Upper lobe of left lung (tissue), 4 donors: ENCODE measurements at regions not wholly inside any gene's neighbourhood (a gene's known extent, or its start where the extent isn't known, plus 50 kb on each side); places are given as distances from the start of the nearest gene placed in this dataset.

Experiments used
- EP300 ChIP-seq, 4 donors: sonication (generic); formaldehyde crosslinking; IDR thresholded peaks; one replicate each; pipeline ENCODE4 v1.5.1; 2017; ENCODE audit warnings: antibody characterized with exemption in 4 of 4, control low read depth in 2 of 4
- POLR2A ChIP-seq, 4 donors: fragments of 450-650 bp; IDR thresholded peaks; one replicate each; pipeline ENCODE4 v1.5.1; 2016 to 2017; ENCODE audit warnings: antibody characterized with exemption in 4 of 4, mild to moderate bottlenecking in 2 of 4
- POLR2AphosphoS5 ChIP-seq, 2 donors: sonication (generic); formaldehyde crosslinking; IDR thresholded peaks; one replicate each; pipeline ENCODE4 v1.5.1; 2017; ENCODE audit warnings: antibody characterized with exemption in 2 of 2
- TF ChIP-seq, protein P1 (sequence below), 6 experiments: fragments of 450-650 bp in 4 of 6; fragments of 200-600 bp in 2 of 6; sonication (generic) in 2 of 6; IDR thresholded peaks; one replicate each; pipeline ENCODE4 v1.5.1; 2016 to 2019; ENCODE audit warnings: antibody characterized with exemption in 6 of 6

DNA sequence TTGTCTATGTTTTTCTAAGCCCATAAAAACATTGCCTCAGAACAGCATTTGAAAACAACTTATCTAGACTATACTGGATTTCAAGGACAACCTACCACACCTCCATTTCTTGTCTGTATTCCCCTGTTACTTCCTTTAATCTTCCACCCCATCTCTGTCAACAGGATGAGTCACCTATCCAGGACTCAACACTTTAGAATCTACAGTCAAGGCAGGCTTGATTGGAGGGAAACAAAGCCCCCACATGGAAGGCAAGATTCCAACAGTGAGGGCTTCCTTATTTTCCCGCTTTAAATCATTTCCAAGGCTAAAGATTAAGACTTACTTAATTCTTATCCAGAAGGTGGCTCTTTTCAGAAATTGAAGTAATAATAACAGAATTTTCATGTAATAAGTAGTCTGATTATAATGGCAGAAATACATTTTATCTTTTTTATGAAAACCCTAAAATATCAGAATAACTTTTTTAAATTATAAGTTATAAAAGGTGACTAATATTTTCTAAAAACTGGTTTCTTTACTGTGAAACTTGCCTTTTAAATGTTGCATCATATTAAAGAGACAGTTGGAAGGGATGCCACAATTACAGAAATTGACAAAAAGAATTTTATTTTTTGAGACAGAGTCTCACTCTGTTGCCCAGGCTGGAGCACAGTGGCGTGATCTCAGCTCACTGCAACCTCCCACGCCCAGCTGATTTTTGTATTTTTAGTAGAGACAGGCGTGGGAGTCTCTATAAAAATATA, 138.7 kb upstream of the CCDC150 start:
- TF ChIP-seq, protein P1, sequence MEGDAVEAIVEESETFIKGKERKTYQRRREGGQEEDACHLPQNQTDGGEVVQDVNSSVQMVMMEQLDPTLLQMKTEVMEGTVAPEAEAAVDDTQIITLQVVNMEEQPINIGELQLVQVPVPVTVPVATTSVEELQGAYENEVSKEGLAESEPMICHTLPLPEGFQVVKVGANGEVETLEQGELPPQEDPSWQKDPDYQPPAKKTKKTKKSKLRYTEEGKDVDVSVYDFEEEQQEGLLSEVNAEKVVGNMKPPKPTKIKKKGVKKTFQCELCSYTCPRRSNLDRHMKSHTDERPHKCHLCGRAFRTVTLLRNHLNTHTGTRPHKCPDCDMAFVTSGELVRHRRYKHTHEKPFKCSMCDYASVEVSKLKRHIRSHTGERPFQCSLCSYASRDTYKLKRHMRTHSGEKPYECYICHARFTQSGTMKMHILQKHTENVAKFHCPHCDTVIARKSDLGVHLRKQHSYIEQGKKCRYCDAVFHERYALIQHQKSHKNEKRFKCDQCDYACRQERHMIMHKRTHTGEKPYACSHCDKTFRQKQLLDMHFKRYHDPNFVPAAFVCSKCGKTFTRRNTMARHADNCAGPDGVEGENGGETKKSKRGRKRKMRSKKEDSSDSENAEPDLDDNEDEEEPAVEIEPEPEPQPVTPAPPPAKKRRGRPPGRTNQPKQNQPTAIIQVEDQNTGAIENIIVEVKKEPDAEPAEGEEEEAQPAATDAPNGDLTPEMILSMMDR (IDR thresholded peaks at IDR 0.05), result no peak
- TF ChIP-seq EP300 (IDR thresholded peaks at IDR 0.05) (no peak), POLR2A (IDR thresholded peaks at IDR 0.05) (no peak), POLR2AphosphoS5 (IDR thresholded peaks at IDR 0.05) (no peak)
